ENCODE measurements at regions not wholly inside any gene's neighbourhood (a gene's known extent, or its start where the extent isn't known, plus 50 kb on each side); places are given as distances from the start of the nearest gene placed in this dataset.
"Not testable (repeated sequence)": the region's sequence is repeated elsewhere in the genome, so short reads cannot be mapped to it uniquely, and the experiment has no call there.

GRCh38 chr2:155980941-155981560 is 351.5 kb downstream of the NR4A2 start:
- DNase-seq (ENCODE audit: low read depth) (no peak), FAIRE-seq (no peak)
- Histone ChIP-seq H3K79me2 (ENCODE audit: insufficient read depth, low read length) (no peaks in the 10 kb centered on the region), H4K20me1 (ENCODE audit: insufficient read depth, low read length) (no peaks in the 10 kb centered on the region), H3K36me3 (ENCODE audit: insufficient read depth, low read length) (no peaks in the 10 kb centered on the region), H3K4me2 (ENCODE audit: low read length) (no peak overlapping the region), H3K4me3 (ENCODE audit: insufficient read depth, low read depth, low read length) (no peak overlapping the region), H3K9me3 (ENCODE audit: insufficient read depth, low read depth, low read length) (no peaks in the 10 kb centered on the region), H3K27me3 (ENCODE audit: insufficient read depth, low read length) (no peaks in the 10 kb centered on the region), H3K4me1 (ENCODE audit: insufficient read depth, low read length) (no peaks in the 10 kb centered on the region), H3K9ac (ENCODE audit: low read length) (no peak overlapping the region), H3K27ac (ENCODE audit: low read depth, low read length) (no peak overlapping the region), H2AFZ (ENCODE audit: low read depth, low read length) (no peak overlapping the region)
- no peaks in the 10 kb centered on the region for H3K27me3 Mint-ChIP-seq (ENCODE audit: low read depth, unreplicated experiment)
- TF ChIP-seq EZH2 (IDR thresholded peaks at IDR 0.05; ENCODE audit: insufficient read depth, low read length) (no peak), CTCF (IDR thresholded peaks at IDR 0.05; ENCODE audit: insufficient read depth, low read depth, low read length) (no peak)
- no peaks in the 10 kb centered on the region for H3K36me3 Mint-ChIP-seq (ENCODE audit: low read depth, unreplicated experiment)
- H3K27ac Mint-ChIP-seq (ENCODE audit: unreplicated experiment): no peak overlapping the region
- H3K9me3 Mint-ChIP-seq (ENCODE audit: unreplicated experiment): no peaks in the 10 kb centered on the region
- peaks cover 7% of the 10 kb centered on the region for H3K4me1 Mint-ChIP-seq (ENCODE audit: low read depth, unreplicated experiment)
- H3K4me3 Mint-ChIP-seq (ENCODE audit: unreplicated experiment): no peak overlapping the region

DNA sequence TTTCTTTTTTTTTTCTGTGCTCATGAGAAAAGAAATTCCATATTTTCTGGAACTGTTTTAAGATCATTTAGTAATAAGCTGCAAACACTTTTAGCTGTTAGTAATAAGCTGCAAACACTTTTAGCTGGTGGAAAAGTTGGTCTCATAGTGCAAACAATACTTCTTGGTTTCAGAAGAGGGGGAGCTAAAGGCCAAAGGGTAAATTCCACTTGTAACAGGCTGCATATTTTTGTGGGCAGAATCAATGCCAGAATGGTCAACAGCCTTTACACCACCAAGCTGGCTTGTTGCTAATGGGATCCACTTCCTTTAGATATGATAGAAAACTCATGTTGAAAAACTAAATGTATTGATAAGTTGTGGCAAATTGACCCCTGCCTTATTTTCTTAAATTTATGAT is 356.8 kb downstream of the NR4A2 start:
- H3K36me3 ChIP-seq (ENCODE audit: insufficient read depth, low read length): no peaks in the 10 kb centered on the region
- no peak overlapping the region for H3K27ac ChIP-seq (ENCODE audit: low read depth, low read length)
- no peaks in the 10 kb centered on the region for H3K9me3 ChIP-seq (ENCODE audit: insufficient read depth, low read depth, low read length)
- no peak for TF ChIP-seq EZH2 (IDR thresholded peaks at IDR 0.05; ENCODE audit: insufficient read depth, low read length)
- no peak for TF ChIP-seq CTCF (IDR thresholded peaks at IDR 0.05; ENCODE audit: insufficient read depth, low read depth, low read length)
- no peak overlapping the region for H3K4me2 ChIP-seq (ENCODE audit: low read length)
- H3K79me2 ChIP-seq (ENCODE audit: insufficient read depth, low read length): no peaks in the 10 kb centered on the region
- peaks cover 23% of the 10 kb centered on the region for H3K4me1 Mint-ChIP-seq (ENCODE audit: low read depth, unreplicated experiment)
- peak; percentile 32 for DNase-seq (ENCODE audit: low read depth)
- H2AFZ ChIP-seq (ENCODE audit: low read depth, low read length): no peak overlapping the region
- H3K27me3 Mint-ChIP-seq (ENCODE audit: low read depth, unreplicated experiment): no peaks in the 10 kb centered on the region
- H3K9me3 Mint-ChIP-seq (ENCODE audit: unreplicated experiment): no peaks in the 10 kb centered on the region
- H3K36me3 Mint-ChIP-seq (ENCODE audit: low read depth, unreplicated experiment): no peaks in the 10 kb centered on the region
- FAIRE-seq: no peak
- H3K27ac Mint-ChIP-seq (ENCODE audit: unreplicated experiment): peak overlapping the region; percentile 59
- H4K20me1 ChIP-seq (ENCODE audit: insufficient read depth, low read length): no peaks in the 10 kb centered on the region
- no peak overlapping the region for H3K9ac ChIP-seq (ENCODE audit: low read length)
- no peak overlapping the region for H3K4me3 Mint-ChIP-seq (ENCODE audit: unreplicated experiment)
- H3K4me3 ChIP-seq (ENCODE audit: insufficient read depth, low read depth, low read length): no peak overlapping the region
- H3K27me3 ChIP-seq (ENCODE audit: insufficient read depth, low read length): no peaks in the 10 kb centered on the region
- no peaks in the 10 kb centered on the region for H3K4me1 ChIP-seq (ENCODE audit: insufficient read depth, low read length)

DNA sequence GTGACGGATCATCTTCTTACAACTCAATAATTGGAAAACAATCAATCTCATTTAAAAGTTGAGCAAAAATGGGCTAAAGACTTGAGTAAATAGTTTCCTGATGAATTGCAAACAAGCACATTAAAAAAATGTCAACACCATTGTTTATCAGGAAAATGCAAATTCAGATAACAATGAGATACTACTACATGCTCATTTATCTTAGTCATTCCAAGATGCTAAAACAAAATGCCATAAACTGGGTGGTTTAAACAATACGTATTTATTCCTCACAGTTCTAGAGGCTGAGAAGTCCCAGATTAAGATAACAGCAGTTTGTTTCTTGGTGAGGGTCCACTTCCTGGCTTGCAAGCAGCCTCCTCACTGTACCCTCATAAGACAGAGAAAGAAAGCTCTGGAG is 359.6 kb downstream of the NR4A2 start:
- no peak overlapping the region for H3K27ac Mint-ChIP-seq (ENCODE audit: unreplicated experiment)

DNA sequence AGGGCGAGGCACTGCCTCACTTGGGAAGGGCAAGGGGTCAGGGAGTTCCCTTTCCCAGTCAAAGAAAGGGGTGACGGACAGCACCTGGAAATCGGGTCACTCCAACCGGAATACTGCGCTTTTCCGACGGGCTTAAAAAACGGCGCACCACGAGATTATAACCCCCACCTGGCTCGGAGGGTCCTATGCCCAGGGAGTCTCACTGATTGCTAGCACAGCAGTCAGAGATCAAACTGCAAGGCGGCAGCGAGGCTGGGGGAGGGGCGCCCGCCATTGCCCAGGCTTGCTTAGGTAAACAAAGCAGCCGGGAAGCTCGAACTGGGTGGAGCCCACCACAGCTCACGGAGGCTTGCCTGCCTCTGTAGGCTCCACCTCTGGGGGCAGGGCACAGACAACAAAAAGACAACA is 366.5 kb downstream of the NR4A2 start:
- not testable (repeated sequence) for H3K36me3 ChIP-seq (ENCODE audit: insufficient read depth, low read length); H2AFZ ChIP-seq (ENCODE audit: low read depth, low read length); H4K20me1 ChIP-seq (ENCODE audit: insufficient read depth, low read length); H3K4me1 ChIP-seq (ENCODE audit: insufficient read depth, low read length); H3K4me1 Mint-ChIP-seq (ENCODE audit: low read depth, unreplicated experiment); H3K27me3 ChIP-seq (ENCODE audit: insufficient read depth, low read length); H3K9me3 Mint-ChIP-seq (ENCODE audit: unreplicated experiment); H3K4me3 ChIP-seq (ENCODE audit: insufficient read depth, low read depth, low read length); H3K9ac ChIP-seq (ENCODE audit: low read length); H3K4me2 ChIP-seq (ENCODE audit: low read length); H3K27ac Mint-ChIP-seq (ENCODE audit: unreplicated experiment); H3K27ac ChIP-seq (ENCODE audit: low read depth, low read length); H3K4me3 Mint-ChIP-seq (ENCODE audit: unreplicated experiment); FAIRE-seq; H3K36me3 Mint-ChIP-seq (ENCODE audit: low read depth, unreplicated experiment); H3K27me3 Mint-ChIP-seq (ENCODE audit: low read depth, unreplicated experiment); H3K79me2 ChIP-seq (ENCODE audit: insufficient read depth, low read length); DNase-seq (ENCODE audit: low read depth); H3K9me3 ChIP-seq (ENCODE audit: insufficient read depth, low read depth, low read length)

More for the DNA sequence above, 359.6 kb downstream of the NR4A2 start:
- Histone ChIP-seq H3K4me1 (ENCODE audit: insufficient read depth, low read length) (no peaks in the 10 kb centered on the region), H3K4me3 (ENCODE audit: insufficient read depth, low read depth, low read length) (no peak overlapping the region), H3K9ac (ENCODE audit: low read length) (no peak overlapping the region), H3K79me2 (ENCODE audit: insufficient read depth, low read length) (no peaks in the 10 kb centered on the region), H4K20me1 (ENCODE audit: insufficient read depth, low read length) (no peaks in the 10 kb centered on the region), H2AFZ (ENCODE audit: low read depth, low read length) (no peak overlapping the region), H3K27ac (ENCODE audit: low read depth, low read length) (no peak overlapping the region), H3K36me3 (ENCODE audit: insufficient read depth, low read length) (no peaks in the 10 kb centered on the region), H3K27me3 (ENCODE audit: insufficient read depth, low read length) (no peaks in the 10 kb centered on the region), H3K4me2 (ENCODE audit: low read length) (no peak overlapping the region), H3K9me3 (ENCODE audit: insufficient read depth, low read depth, low read length) (no peaks in the 10 kb centered on the region)
- no peak for FAIRE-seq
- Mint-ChIP-seq H3K4me3 (ENCODE audit: unreplicated experiment) (no peak overlapping the region), H3K9me3 (ENCODE audit: unreplicated experiment) (no peaks in the 10 kb centered on the region), H3K4me1 (ENCODE audit: low read depth, unreplicated experiment) (peaks cover 23% of the 10 kb centered on the region), H3K36me3 (ENCODE audit: low read depth, unreplicated experiment) (no peaks in the 10 kb centered on the region), H3K27me3 (ENCODE audit: low read depth, unreplicated experiment) (no peaks in the 10 kb centered on the region)
- DNase-seq (ENCODE audit: low read depth): no peak
- TF ChIP-seq EZH2 (IDR thresholded peaks at IDR 0.05; ENCODE audit: insufficient read depth, low read length): no peak
- no peak for TF ChIP-seq CTCF (IDR thresholded peaks at IDR 0.05; ENCODE audit: insufficient read depth, low read depth, low read length)

Measured in astrocyte (in vitro differentiated cells and primary cell).